ENCODE measurements at regions not wholly inside any gene's neighbourhood (a gene's known extent, or its start where the extent isn't known, plus 50 kb on each side); places are given as distances from the start of the nearest gene placed in this dataset.

- H3K27ac Mint-ChIP-seq (ENCODE audit: unreplicated experiment) = no peak overlapping the region
- no peak for TF ChIP-seq CTCF (IDR thresholded peaks at IDR 0.05)
- H3K36me3 Mint-ChIP-seq (ENCODE audit: low read depth) = no peaks in the 10 kb centered on the region
- DNase-seq (ENCODE audit: low spot score) = no peak
- H3K9me3 Mint-ChIP-seq (ENCODE audit: low read depth) = no peaks in the 10 kb centered on the region
- H3K4me3 Mint-ChIP-seq (ENCODE audit: unreplicated experiment) = no peak overlapping the region
- no peaks in the 10 kb centered on the region for H3K4me1 Mint-ChIP-seq (ENCODE audit: low read depth)
- peaks cover 5% of the 10 kb centered on the region for H3K27me3 Mint-ChIP-seq (ENCODE audit: low read depth)
These were observed 686.4 kb downstream of the PLCL1 start for GRCh38 chr2:198490748-198491147.

- TF ChIP-seq CTCF (IDR thresholded peaks at IDR 0.05) = no peak
- no peak for DNase-seq (ENCODE audit: low spot score)
- no peaks in the 10 kb centered on the region for H3K4me1 Mint-ChIP-seq (ENCODE audit: low read depth)
- H3K36me3 Mint-ChIP-seq (ENCODE audit: low read depth) = no peaks in the 10 kb centered on the region
- H3K4me3 Mint-ChIP-seq (ENCODE audit: unreplicated experiment) = no peak overlapping the region
- no peaks in the 10 kb centered on the region for H3K9me3 Mint-ChIP-seq (ENCODE audit: low read depth)
- H3K27ac Mint-ChIP-seq (ENCODE audit: unreplicated experiment) = no peak overlapping the region
- H3K27me3 Mint-ChIP-seq (ENCODE audit: low read depth) = peaks cover 5% of the 10 kb centered on the region
These were observed 684.6 kb downstream of the PLCL1 start for GRCh38 chr2:198488964-198489363.

GRCh38 chr2:198483051-198483450, 678.7 kb downstream of the PLCL1 start:
- Mint-ChIP-seq H3K27ac (ENCODE audit: unreplicated experiment) (no peak overlapping the region), H3K27me3 (ENCODE audit: low read depth) (peaks cover 1% of the 10 kb centered on the region)
- DNase-seq (ENCODE audit: low spot score) = no peak

GRCh38 chr2:198479065-198479464, 674.7 kb downstream of the PLCL1 start:
- H3K4me1 Mint-ChIP-seq (ENCODE audit: low read depth) = no peaks in the 10 kb centered on the region
- peaks cover 3% of the 10 kb centered on the region for H3K27me3 Mint-ChIP-seq (ENCODE audit: low read depth)
- DNase-seq (ENCODE audit: low spot score) = no peak
- H3K4me3 Mint-ChIP-seq (ENCODE audit: unreplicated experiment) = no peak overlapping the region
- H3K27ac Mint-ChIP-seq (ENCODE audit: unreplicated experiment) = no peak overlapping the region
- no peaks in the 10 kb centered on the region for H3K36me3 Mint-ChIP-seq (ENCODE audit: low read depth)
- no peak for TF ChIP-seq CTCF (IDR thresholded peaks at IDR 0.05)
- no peaks in the 10 kb centered on the region for H3K9me3 Mint-ChIP-seq (ENCODE audit: low read depth)

More at GRCh38 chr2:198483051-198483450, 678.7 kb downstream of the PLCL1 start:
- Mint-ChIP-seq H3K9me3 (ENCODE audit: low read depth) (no peaks in the 10 kb centered on the region), H3K4me3 (ENCODE audit: unreplicated experiment) (no peak overlapping the region), H3K36me3 (ENCODE audit: low read depth) (no peaks in the 10 kb centered on the region), H3K4me1 (ENCODE audit: low read depth) (no peaks in the 10 kb centered on the region)
- no peak for TF ChIP-seq CTCF (IDR thresholded peaks at IDR 0.05)

- H3K4me1 Mint-ChIP-seq (ENCODE audit: low read depth) = no peaks in the 10 kb centered on the region
- peaks cover 3% of the 10 kb centered on the region for H3K27me3 Mint-ChIP-seq (ENCODE audit: low read depth)
- no peaks in the 10 kb centered on the region for H3K9me3 Mint-ChIP-seq (ENCODE audit: low read depth)
- no peak overlapping the region for H3K27ac Mint-ChIP-seq (ENCODE audit: unreplicated experiment)
- H3K4me3 Mint-ChIP-seq (ENCODE audit: unreplicated experiment) = no peak overlapping the region
- TF ChIP-seq CTCF (IDR thresholded peaks at IDR 0.05) = no peak
- DNase-seq (ENCODE audit: low spot score) = no peak
- no peaks in the 10 kb centered on the region for H3K36me3 Mint-ChIP-seq (ENCODE audit: low read depth)
These were observed 674.0 kb downstream of the PLCL1 start for GRCh38 chr2:198478361-198478760.

All from chondrocyte (in vitro differentiated cells).